Lower leg skin (tissue), 3 donors: ENCODE measurements at regions not wholly inside any gene's neighbourhood (a gene's known extent, or its start where the extent isn't known, plus 50 kb on each side); places are given as distances from the start of the nearest gene placed in this dataset.

Source experiments
- POLR2A ChIP-seq, 2 donors: fragments of 450-650 bp; IDR thresholded peaks; one replicate each; pipeline ENCODE4 v1.6.1; 2016 to 2017; ENCODE audit warnings: antibody characterized with exemption in 2 of 2, mild to moderate bottlenecking in 1 of 2, moderate library complexity in 1 of 2
- TF ChIP-seq, protein P1 (sequence below), 3 donors: fragments of 450-650 bp; IDR thresholded peaks; one replicate each; pipeline ENCODE4 v1.5.1; 2016; ENCODE audit warnings: antibody characterized with exemption in 3 of 3, mild to moderate bottlenecking in 3 of 3, moderate library complexity in 2 of 3

DNA sequence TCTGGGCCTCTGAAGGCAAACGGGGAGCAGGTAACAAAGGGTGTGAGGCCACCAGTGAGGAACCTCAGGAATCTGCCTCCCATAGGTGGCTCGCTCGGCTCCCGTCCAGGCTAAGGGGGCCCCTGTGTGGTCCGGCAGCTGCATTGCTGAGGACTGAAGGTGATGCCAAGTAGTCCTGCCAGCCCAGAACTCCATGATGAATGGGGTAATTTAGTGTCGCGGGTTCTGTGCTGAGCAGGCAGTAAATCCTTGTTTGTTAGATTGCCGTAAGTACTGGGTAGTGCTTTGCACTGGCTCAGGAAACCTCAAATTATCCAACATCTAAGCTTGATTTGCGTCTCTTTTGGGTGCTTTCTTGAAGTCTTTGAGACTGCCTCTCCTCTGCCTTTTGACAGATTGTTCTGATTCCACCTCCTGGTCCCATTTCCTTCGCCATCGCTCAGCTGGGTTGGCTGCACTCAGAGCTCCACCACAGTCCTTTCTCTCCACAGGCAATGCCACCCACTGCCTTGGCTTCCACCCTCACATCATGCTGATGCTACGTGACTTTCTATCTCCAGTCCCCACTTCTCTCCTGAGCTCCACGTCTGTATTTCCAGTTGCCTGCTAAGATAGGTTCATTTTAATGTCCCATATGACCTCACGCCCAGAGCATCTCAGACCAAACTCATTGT, 392.0 kb downstream of the FUT8 start:
- no peak for TF ChIP-seq POLR2A (IDR thresholded peaks at IDR 0.05)
- TF ChIP-seq, protein P1, sequence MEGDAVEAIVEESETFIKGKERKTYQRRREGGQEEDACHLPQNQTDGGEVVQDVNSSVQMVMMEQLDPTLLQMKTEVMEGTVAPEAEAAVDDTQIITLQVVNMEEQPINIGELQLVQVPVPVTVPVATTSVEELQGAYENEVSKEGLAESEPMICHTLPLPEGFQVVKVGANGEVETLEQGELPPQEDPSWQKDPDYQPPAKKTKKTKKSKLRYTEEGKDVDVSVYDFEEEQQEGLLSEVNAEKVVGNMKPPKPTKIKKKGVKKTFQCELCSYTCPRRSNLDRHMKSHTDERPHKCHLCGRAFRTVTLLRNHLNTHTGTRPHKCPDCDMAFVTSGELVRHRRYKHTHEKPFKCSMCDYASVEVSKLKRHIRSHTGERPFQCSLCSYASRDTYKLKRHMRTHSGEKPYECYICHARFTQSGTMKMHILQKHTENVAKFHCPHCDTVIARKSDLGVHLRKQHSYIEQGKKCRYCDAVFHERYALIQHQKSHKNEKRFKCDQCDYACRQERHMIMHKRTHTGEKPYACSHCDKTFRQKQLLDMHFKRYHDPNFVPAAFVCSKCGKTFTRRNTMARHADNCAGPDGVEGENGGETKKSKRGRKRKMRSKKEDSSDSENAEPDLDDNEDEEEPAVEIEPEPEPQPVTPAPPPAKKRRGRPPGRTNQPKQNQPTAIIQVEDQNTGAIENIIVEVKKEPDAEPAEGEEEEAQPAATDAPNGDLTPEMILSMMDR (IDR thresholded peaks at IDR 0.05) = no peak
